ENCODE measurements at regions not wholly inside any gene's neighbourhood (a gene's known extent, or its start where the extent isn't known, plus 50 kb on each side); places are given as distances from the start of the nearest gene placed in this dataset.

- intact Hi-C loops (cut with micrococcal nuclease): no loop called here
- H3K27me3 Mint-ChIP-seq: peaks cover 14% of the 10 kb centered on the region
- no peak overlapping the region for H3K27ac Mint-ChIP-seq
- CTCF ChIA-PET: no interaction called here
- H3K4me1 Mint-ChIP-seq: peaks cover 10% of the 10 kb centered on the region
- POLR2A ChIA-PET: no interaction called here
- no peak overlapping the region for H3K4me3 Mint-ChIP-seq
- DNase-seq: no peak
- no peaks in the 10 kb centered on the region for H3K36me3 Mint-ChIP-seq (ENCODE audit: low read depth)
- peaks cover 3% of the 10 kb centered on the region for H3K9me3 Mint-ChIP-seq
- no peak for ATAC-seq (ENCODE audit: low read depth)
- TF ChIP-seq CTCF (IDR thresholded peaks at IDR 0.05): no peak
These were observed 187.6 kb upstream of the S1PR3 start for GRCh38 chr9:88803546-88804253.

GRCh38 chr9:88804254-88804596 is 187.0 kb upstream of the S1PR3 start:
- CTCF ChIA-PET: no interaction called here
- Mint-ChIP-seq H3K4me1 (peaks cover 10% of the 10 kb centered on the region), H3K27ac (no peak overlapping the region), H3K9me3 (peaks cover 3% of the 10 kb centered on the region), H3K4me3 (no peak overlapping the region), H3K27me3 (peaks cover 14% of the 10 kb centered on the region), H3K36me3 (ENCODE audit: low read depth) (no peaks in the 10 kb centered on the region)
- ATAC-seq (ENCODE audit: low read depth): no peak
- intact Hi-C loops (cut with micrococcal nuclease): no loop called here
- TF ChIP-seq CTCF (IDR thresholded peaks at IDR 0.05): no peak
- POLR2A ChIA-PET: no interaction called here
- no peak for DNase-seq

- H3K4me3 Mint-ChIP-seq: no peak overlapping the region
- TF ChIP-seq CTCF (IDR thresholded peaks at IDR 0.05): no peak
- no peak for DNase-seq
- H3K36me3 Mint-ChIP-seq (ENCODE audit: low read depth): no peaks in the 10 kb centered on the region
- POLR2A ChIA-PET: no interaction called here
- peaks cover 14% of the 10 kb centered on the region for H3K27me3 Mint-ChIP-seq
- intact Hi-C loops (cut with micrococcal nuclease): no loop called here
- ATAC-seq (ENCODE audit: low read depth): no peak
- CTCF ChIA-PET: no interaction called here
- no peak overlapping the region for H3K27ac Mint-ChIP-seq
- peaks cover 3% of the 10 kb centered on the region for H3K9me3 Mint-ChIP-seq
- H3K4me1 Mint-ChIP-seq: peaks cover 10% of the 10 kb centered on the region
These were observed 185.9 kb upstream of the S1PR3 start for GRCh38 chr9:88805217-88805943.

- Mint-ChIP-seq H3K36me3 (ENCODE audit: low read depth) (no peaks in the 10 kb centered on the region), H3K4me1 (peaks cover 10% of the 10 kb centered on the region), H3K9me3 (peaks cover 3% of the 10 kb centered on the region), H3K27ac (no peak overlapping the region), H3K27me3 (peaks cover 8% of the 10 kb centered on the region), H3K4me3 (no peak overlapping the region)
- ChIA-PET CTCF (no interaction called here), POLR2A (no interaction called here)
- no peak for TF ChIP-seq CTCF (IDR thresholded peaks at IDR 0.05)
- DNase-seq (no peak), ATAC-seq (ENCODE audit: low read depth) (no peak)
- intact Hi-C loops (cut with micrococcal nuclease): no loop called here
These were observed 183.8 kb upstream of the S1PR3 start for GRCh38 chr9:88807426-88807825.

GRCh38 chr9:88808019-88808656 is 183.1 kb upstream of the S1PR3 start:
- peaks cover 6% of the 10 kb centered on the region for H3K27me3 Mint-ChIP-seq
- ATAC-seq (ENCODE audit: low read depth) (no peak), DNase-seq (no peak)
- H3K4me3 Mint-ChIP-seq: no peak overlapping the region
- H3K27ac Mint-ChIP-seq: no peak overlapping the region
- TF ChIP-seq CTCF (IDR thresholded peaks at IDR 0.05): no peak
- H3K4me1 Mint-ChIP-seq: peaks cover 9% of the 10 kb centered on the region
- intact Hi-C loops (cut with micrococcal nuclease): no loop called here
- POLR2A ChIA-PET: no interaction called here
- H3K9me3 Mint-ChIP-seq: no peaks in the 10 kb centered on the region
- no peaks in the 10 kb centered on the region for H3K36me3 Mint-ChIP-seq (ENCODE audit: low read depth)
- CTCF ChIA-PET: no interaction called here
